Lower leg skin (tissue), 3 donors: ENCODE measurements at regions not wholly inside any gene's neighbourhood (a gene's known extent, or its start where the extent isn't known, plus 50 kb on each side); places are given as distances from the start of the nearest gene placed in this dataset.

Experiments
- POLR2A ChIP-seq, 2 donors: fragments of 450-650 bp; IDR thresholded peaks; one replicate each; pipeline ENCODE4 v1.6.1; 2016 to 2017; ENCODE audit warnings: antibody characterized with exemption in 2 of 2, mild to moderate bottlenecking in 1 of 2, moderate library complexity in 1 of 2
- TF ChIP-seq, protein P1 (sequence below), 3 donors: fragments of 450-650 bp; IDR thresholded peaks; one replicate each; pipeline ENCODE4 v1.5.1; 2016; ENCODE audit warnings: antibody characterized with exemption in 3 of 3, mild to moderate bottlenecking in 3 of 3, moderate library complexity in 2 of 3

DNA sequence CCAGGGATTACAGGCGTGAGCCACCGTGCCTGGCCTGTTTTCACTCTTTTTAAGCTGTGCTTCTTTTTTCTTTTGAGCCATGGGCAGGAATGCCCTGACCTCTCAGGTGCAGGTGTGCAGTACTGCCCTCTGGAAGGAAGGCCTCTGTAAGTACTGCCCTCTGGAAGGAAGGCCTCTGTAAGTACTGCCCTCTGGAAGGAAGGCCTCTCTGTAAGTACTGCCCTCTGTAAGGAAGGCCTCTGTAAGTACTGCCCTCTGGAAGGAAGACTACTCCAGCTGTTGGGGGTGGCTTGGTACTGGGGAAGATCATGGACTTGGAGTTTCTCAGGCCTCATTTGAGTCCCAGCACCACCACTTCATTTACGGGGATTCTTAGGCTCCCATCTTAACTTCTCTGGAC lies 248.5 kb upstream of the ID2 start:
- TF ChIP-seq, protein P1, sequence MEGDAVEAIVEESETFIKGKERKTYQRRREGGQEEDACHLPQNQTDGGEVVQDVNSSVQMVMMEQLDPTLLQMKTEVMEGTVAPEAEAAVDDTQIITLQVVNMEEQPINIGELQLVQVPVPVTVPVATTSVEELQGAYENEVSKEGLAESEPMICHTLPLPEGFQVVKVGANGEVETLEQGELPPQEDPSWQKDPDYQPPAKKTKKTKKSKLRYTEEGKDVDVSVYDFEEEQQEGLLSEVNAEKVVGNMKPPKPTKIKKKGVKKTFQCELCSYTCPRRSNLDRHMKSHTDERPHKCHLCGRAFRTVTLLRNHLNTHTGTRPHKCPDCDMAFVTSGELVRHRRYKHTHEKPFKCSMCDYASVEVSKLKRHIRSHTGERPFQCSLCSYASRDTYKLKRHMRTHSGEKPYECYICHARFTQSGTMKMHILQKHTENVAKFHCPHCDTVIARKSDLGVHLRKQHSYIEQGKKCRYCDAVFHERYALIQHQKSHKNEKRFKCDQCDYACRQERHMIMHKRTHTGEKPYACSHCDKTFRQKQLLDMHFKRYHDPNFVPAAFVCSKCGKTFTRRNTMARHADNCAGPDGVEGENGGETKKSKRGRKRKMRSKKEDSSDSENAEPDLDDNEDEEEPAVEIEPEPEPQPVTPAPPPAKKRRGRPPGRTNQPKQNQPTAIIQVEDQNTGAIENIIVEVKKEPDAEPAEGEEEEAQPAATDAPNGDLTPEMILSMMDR (IDR thresholded peaks at IDR 0.05) = no peak
- no peak for TF ChIP-seq POLR2A (IDR thresholded peaks at IDR 0.05)
